IPS DF 19.7 (cell line): ENCODE measurements at regions not wholly inside any gene's neighbourhood (a gene's known extent, or its start where the extent isn't known, plus 50 kb on each side); places are given as distances from the start of the nearest gene placed in this dataset.
A peak's percentile ranks its signal among the peaks of the same experiment; 100 is the strongest.
"Not testable (repeated sequence)": the region's sequence is repeated elsewhere in the genome, so short reads cannot be mapped to it uniquely, and the experiment has no call there.

ENCODE experiments used
- DNase-seq: peaks from one replicate; pipeline ENCODE4 v3.0.0-alpha.2; 2013; ENCODE audit warnings: low read depth, low spot score

DNA sequence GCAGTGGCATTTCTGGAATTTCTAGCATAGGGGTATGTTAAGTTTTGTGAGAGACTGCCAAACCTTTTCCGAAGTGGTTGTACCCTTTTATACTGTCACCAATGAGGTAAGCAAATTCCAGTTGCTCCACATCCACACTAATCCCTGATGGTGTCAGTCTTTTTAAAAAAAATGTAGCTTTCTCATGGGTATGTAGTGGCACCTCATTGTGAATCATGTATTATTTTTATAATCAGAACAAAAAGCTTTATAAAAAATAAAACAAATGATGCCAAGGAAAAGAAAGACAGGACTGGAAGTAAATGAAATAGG, 93.4 kb upstream of the CLINT1 start:
- no peak for DNase-seq

DNA sequence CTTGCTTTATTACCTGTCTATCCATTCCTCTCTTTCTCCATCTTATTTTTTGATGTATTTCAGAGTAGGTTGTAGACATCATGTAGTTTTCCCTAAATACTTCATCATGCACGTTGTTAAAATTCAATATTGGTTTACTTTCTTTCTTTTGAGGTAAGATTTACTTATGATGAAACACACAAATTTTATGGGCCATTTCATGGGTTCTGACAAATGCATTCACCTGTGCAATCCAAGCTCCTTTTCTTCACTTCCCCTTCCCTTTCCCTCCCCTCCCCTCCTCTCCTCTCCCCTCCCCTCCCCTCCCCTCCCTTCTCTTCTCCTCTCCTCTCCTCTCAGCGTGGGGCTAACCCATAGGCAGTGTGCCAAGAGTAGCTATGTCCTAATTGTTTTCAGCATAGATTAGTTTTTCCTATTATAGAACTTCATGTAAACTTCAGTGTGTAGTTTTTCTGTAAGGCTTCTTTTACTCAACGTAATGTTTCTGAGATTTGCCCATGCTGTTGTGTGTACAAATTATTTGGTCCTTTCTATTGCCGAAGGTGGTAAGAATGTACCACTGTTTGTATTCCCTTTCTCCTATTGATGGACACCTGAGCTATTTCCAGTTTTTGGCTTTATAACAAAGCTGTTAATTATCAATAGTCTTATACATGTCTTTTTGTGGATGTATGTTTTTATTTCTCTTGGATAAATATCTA, 92.9 kb upstream of the CLINT1 start:
- no peak for DNase-seq

DNA sequence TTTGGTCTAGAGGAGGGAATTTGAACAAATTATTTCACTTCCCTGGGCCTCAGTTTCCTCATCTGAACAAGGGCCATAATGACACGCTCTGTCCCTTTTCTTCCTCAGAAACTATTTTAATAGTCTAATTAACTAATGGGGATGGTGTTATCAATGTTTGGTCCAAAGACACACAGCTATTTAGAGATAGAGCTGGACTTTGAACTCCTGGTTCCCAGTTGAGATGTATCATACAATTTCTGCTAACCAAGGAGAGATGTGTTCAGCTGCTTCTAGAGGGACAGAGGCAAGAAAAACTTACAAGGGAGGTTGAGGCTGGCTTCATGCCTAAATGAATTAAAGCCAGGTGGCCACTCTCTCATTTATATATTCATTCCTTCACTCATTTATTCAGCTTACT, 90.6 kb upstream of the CLINT1 start:
- DNase-seq = no peak

DNA sequence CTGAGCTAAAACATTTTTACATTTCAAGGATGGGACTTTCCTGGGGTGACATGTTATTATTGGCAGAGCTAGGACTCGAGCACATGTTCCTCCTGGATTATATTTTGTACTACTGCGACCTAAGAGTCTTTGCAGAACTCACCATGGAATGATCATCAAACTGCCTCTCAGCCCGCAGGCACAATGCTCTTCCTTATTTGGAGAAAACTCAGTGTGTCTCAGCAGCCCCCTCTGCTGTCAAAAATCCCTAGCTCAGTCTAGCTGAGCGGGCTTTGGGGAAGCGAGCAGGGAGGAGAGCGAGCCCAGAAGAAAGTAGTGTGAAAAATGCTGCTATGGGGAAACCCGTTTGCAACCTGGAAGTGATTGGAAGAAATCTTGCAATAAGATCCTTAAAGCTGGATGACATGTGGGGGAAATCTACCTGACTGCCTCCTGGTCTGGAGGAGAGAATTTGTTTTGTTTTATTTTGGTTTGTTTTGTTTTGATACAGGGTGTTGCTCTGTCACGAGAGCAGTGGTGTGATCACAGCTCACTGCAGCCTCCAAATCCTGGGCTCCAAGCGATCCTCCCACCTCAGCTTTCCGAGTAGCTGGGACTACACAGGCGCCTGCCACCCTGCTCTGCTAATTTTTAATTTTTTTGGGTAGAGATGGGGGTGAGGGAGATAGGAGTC, 89.9 kb upstream of the CLINT1 start:
- peak; percentile 91 for DNase-seq

DNA sequence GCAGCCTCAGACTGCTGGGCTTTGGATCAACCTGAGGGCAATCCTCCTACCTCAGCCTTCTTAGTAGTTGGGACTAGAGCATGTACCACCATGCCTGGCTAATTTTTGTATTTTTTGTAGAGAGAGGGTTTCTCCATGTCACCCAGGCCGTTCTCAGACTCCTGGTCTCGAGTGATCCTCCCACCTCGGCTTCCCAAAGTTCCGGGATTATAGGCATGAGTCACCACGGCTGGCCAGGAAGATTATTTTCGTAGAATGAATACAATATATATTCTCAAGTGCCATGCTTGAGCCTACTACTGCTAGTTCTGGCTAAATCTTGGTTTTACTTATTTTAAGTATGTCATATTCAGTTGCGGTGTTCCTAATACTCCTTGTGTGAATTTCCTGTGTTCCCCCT, 88.2 kb upstream of the CLINT1 start:
- no peak for DNase-seq

DNA sequence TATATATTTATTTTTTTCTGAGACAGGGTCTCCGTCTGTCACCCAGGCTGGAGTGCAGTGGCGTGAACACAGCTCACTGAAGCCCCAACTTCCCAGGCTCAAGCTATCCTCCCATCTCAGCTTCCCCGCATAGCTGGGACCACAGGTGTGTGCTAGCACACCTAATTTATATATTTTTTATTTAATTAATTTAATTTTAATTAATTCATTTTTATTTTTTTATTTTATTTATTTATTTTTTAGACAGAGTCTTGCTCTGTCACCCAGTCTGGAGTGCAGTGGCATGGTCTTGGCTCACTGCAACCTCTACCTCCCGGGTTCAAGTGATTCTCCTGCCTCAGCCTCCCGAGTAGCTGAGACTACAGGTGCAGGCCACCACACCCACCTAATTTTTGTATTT, 86.9 kb upstream of the CLINT1 start:
- not testable (repeated sequence) for DNase-seq

DNA sequence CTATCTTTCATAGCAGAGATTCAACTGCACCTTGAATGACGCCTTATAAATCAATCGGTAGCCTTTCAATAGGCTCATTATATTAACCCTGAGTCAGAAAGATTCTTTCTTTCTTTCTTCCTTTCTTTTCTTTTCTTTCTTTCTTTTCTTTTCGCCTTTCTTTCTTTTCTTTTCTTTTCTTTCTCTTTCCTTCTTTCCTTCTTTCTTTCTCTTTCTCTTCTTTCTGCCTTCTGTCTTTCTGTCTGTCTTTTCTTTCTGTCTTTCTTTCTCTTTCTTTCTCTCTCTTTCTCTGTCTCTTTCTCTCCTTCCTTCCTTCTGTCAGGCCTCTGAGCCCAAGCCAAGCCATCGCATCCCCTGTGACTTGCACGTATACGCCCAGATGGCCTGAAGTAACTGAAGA, 86.0 kb upstream of the CLINT1 start:
- no peak for DNase-seq

DNA sequence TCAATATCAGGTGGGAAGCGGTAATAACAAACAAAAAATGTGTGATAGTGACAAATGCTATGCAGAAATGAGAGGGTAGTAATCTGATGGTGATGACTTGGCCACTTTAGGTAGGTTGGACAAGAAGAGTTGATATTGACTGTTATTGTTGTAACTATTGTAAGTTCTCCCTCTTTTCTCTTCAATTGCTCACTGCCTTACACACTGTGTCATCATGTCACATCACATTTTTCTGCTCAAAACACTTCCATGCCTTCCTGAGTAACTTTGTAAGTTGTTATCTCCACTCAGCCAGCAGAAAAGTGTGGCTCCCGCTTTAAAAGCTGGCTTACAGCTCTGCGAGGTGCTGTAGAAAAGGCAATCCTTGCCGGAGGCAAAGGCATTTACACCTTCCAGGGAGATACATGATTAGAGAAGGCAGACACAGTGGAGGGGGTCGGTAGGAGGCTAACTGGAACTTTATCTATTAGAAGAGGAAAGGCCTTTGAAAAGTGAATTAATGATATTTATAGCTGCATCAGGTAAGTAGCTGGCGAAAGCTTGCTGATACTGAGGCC, 85.2 kb upstream of the CLINT1 start:
- DNase-seq = no peak

DNA sequence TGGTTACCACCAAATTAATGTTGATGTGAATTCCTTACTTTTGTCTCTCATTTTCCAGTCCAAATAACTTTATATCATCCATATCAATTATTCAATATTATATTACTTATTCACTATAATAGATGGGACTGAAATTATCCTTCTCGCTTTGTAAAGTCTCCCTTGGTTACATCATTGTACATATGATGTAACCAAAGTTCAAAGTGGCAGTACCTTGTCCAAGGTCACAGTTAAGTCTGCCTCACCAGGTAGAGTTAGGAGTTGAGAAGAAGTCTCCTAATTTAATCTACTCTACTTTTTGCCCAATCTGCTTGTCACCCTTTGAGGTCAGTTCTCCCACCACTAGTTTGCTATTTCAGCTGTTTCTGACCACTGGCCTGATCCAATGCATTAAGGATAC, 83.7 kb upstream of the CLINT1 start:
- no peak for DNase-seq

DNA sequence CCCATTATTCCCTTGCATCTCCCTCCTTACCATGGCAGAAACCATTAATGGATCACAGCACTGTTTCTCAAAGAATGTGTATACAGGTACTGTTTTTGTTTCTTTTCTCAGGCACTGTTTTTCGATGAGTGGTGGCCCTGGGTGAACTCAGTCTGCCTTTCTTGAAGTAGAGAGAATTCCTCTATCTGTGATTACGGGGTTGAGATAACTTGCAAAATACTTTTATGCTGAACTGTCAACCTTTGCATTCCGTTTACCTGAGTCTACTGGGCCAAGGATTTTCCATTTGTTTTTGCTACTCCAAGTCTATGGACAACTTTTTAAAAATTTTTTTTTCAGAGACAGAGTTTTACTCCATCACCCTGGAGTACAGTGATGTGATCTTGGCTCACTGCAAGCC, 82.7 kb upstream of the CLINT1 start:
- DNase-seq = no peak

DNA sequence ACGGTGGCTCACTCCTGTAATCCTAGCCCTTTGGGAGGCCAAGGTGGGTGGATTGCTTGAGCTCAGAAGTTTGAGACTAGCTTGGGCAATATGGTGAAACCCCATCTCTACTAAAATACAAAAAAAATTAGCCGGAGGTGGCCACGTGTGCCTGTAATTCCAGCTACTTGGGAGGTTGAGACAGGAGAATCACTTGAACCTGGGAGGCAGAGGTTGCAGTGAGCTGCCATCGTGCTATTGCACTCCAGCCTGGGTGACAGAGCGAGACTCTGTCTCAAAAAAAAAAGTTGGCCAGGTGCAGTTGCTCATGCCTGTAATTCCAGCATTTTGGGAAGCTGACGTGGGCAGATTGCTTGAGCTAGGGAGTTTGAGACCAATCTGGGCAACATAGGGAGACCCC, 79.2 kb upstream of the CLINT1 start:
- DNase-seq = not testable (repeated sequence)

DNA sequence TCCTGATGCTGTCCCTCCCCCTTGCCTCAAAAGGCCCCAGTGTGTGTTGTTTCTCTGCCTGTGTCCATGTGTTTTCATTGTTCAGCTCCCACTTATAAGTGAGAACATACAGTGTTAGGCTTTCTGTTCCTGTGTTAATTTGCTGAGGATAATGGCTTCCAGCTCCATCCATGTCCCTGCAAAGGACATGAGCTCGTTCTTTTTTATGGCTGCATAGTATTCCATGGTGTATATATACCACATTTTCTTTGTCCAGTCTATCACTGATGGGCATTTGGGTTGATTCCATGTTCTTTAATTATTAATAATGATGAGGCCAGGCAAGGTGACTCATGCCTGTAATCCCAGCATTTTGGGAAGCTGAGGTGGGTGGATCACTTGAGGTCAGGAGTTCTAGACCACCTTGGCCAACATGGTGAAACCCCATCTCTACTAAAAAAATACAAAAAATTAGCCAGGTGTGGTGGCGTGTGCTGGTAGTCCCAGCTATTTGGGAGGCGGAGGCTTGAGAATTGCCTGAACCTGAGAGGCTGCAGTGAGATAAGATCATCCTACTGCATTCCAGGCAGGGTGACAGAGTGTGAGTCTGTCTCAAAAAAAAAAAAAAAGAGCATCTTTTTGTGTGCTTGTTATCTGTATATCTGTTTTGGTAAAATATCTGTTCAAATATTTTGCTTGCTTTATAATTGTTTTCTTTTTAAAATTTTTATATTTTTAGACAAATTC, 78.0 kb upstream of the CLINT1 start:
- not testable (repeated sequence) for DNase-seq

DNA sequence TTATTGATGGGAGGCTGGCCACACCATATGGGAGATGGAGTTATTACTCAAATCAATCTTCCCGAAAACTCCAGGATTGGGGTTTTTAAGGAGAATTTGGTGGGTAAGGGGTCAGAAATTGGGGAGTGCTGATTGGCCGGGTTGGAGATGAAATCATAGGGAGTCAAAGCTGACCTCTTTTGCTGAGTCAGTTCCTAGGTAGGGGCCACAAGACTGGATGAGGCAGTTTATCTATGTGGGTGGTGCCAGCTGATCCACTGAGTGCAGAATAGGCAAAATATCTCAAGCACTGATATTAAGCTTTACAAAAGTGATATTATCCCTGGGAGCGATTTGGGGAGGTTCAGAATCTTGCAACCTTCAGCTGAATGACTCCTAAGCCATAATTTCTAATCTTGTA, 75.7 kb upstream of the CLINT1 start:
- no peak for DNase-seq

DNA sequence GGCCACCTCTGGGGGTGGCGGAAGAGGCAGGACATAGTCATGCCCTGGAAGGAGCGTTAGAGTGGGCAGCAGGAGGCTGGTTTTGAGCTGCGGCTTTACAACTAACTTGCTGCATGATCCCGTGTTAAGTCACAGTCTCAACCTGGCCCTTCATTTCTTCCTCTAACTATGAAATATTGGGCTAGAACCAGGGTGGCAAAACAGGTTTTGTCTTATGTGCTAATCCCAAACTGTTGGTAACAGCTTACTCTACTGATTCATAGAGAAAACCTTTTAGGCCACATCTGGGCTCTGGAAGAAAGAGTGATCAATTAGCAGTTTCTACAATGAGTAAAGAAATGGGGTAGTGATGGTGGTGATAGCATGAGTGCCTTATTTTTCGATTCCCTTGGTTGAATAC, 74.1 kb upstream of the CLINT1 start:
- no peak for DNase-seq

DNA sequence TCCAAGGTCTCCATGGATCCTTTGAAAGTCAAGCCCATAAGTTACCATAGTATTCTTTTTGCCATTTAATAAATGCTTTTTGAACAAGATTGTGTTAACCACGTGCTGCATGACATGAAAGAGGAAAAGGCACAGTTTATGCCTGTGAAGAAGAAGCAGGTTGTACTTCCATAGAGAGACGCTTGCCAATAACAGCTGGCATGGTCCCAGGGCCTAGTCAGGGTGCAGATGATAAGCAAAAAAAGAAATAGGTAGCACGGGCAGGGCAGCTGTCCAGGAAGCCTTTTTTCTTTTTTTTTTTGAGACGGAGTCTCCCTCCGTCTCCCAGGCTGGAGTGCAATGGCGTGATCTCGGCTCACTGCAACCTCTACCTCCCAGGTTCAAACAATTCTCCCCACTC, 71.8 kb upstream of the CLINT1 start:
- no peak for DNase-seq

DNA sequence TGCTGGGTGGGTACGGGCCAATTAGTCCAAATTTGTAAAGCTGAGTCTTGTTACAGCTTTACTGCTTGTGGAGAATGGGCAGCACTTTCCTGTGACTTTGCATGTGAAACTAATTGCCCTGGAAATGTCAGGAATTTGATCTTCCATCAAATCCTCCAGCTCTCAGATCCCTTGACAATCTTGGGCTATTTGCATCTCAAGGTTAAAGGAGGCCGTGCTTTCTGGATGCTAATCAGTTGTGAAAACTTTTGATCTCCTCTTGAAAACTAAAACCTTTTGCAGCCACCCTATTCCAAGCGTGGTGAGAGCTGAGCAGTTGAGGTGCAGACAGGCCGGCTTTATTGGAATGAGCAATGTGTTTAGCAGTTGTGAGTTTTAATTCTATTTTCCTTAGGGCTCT, 68.0 kb upstream of the CLINT1 start:
- peak; percentile 76 for DNase-seq

DNA sequence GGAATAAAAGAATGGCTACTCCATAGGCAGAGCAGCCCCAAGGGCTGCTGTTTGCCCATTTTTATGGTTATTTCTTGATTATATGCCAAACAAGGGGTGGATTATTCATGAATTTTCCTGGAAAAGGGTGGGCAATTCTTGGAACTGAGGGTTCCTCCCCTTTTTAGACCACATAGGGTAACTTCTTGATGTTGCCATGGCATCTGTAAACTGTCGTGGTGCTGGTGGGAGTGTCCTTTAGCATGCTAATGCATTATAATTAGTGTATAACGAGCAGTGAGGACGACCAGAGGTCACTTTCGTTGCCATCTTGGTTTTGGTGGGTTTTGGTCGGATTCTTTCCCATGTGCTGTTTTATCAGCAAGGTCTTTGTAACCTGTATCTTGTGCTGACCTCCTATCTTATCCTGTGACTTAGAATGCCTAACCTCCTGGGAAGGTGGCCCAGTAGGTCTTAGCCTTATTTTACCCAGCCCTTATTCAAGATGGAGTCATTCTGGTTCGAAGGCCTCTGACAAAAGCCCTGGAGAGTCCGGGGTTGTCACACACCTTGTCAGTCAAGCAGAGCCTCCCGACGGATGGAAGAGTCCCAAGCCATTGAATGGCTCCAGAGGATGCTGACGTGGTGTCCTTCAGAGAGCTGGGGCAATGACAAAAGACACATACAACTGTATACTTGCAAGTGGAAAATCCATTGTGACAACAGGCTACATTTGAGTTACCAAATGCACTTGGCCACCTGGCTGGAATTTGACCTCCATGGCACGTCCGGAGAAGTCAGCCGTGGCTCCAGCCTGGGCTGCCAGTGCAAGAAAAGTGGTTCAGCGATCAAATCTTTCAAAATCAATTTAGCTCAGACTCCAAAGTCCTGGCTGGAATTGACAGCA, 67.1 kb upstream of the CLINT1 start:
- no peak for DNase-seq

DNA sequence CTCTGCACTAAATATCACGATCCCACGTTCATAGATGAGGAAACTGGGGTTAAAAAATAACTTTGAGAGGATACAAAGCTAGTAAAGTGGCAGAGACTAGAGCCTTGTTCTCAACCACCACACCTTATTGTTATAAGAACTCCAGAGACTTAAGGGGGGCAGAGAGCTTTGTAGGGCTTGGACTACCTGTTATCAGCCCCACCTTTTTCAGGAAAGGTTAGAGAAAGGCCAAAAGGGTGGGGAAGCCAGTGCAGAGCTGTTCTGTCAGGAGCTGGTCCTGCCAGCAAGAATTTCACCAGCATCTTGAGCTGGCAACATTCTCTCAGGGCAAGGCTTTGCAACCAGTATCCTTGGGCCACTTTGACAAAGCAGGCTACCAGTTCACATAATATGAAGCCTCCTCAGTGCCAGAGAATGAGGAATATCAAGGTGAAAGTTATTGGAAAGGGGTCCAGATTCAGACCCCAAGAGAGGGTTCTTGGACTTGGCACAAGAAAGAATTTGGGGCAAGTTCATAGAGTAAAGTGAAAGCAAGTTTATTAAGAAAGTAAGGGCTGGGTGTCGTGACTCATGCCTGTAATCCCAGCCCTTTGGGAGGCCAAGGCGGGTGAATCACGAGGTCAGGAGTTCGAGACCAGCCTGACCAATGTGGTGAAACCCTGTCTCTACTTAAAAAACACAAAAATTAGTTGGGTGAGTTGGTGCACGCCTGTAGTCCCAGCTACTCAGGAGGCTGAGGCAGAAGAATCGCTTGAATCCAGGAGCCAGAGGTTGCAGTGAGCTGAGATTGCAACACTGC, 66.2 kb upstream of the CLINT1 start:
- no peak for DNase-seq

DNA sequence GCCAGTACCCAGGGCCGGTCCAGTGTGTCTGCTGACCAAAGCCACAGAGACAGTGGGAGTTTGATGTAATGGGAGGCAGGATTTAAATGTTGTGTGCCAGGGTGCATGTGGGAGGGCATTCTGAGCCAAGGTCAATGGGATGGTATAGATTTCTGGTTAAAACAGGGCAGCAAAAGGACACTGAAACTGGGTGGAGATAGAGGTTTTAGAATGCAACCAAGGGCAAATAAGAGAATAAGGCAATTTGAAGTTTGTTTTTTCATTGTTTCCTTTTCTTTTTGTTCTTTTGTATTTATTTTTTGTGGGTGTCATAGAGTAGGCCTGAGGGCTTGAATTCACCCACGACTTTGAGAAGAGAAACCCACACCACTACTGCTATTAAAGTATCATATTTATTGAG, 65.5 kb upstream of the CLINT1 start:
- DNase-seq = no peak

DNA sequence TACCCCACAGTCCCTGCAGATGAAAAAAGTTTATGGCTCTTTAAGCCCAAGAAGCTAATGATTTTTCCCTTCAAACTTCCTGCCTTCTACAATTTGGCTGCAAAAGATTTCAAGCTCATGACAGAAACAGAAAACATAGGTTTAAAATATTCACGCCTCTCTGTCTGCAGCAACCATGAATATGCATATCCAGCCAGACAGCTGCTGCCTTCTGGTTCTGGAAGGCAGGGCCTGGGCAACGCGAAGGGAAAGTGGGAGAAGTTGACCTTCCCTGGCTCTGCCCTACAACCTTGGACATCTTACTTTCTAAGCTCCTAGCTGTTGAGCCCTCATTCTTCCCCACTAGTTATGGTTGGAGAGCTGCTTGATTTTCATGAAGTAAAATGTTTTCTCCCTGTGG, 64.8 kb upstream of the CLINT1 start:
- DNase-seq = no peak

DNA sequence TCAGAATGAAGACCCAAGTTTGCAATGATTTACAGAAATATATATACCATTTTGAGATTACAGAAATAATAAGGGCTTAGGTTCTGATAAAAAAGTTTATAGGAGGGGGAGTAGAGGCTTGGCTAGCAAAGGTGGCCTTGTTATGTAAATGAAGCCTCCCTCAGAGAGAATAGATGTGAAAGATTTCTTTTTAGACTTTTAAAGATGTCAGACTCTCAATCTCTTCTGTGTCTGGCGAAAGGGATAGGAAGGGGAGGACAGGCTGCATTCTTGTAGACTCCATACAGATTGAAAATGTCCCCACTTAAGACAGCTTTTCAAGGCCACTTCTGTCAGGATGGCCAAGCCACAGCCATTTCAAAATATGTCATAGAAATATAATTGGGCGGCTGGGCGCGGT, 63.1 kb upstream of the CLINT1 start:
- DNase-seq = no peak
